ENCODE measurements at regions not wholly inside any gene's neighbourhood (a gene's known extent, or its start where the extent isn't known, plus 50 kb on each side); places are given as distances from the start of the nearest gene placed in this dataset.
"Not testable (repeated sequence)": the region's sequence is repeated elsewhere in the genome, so short reads cannot be mapped to it uniquely, and the experiment has no call there.

DNA sequence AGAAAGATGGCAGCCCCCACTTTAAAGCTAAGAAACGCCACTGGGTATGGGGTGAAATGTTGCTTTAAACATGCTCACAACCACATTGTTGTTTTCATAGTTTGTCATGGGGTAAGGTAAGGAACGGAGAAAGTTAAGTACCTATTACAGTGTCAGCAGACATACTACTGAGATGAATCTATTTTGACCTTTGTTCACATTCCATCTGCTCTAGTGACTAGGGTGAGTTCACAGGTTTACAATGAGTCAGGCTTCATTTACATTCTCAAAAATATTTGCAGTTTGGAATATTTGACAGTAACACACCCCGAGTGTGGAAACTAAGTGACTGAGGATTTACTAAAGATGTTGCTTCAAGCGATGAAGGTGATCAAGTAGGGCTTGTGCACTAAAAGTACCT, 428.7 kb upstream of the ACVR2A start:
- Mint-ChIP-seq H3K4me1 (no peaks in the 10 kb centered on the region), H3K27ac (no peak overlapping the region)
- no peak for ATAC-seq (ENCODE audit: low read depth)

GRCh38 chr2:147414656-147415055, 430.2 kb upstream of the ACVR2A start:
- not testable (repeated sequence) for H3K4me1 Mint-ChIP-seq; H3K27me3 Mint-ChIP-seq; DNase-seq (ENCODE audit: low spot score in 2 of 2); ATAC-seq (ENCODE audit: low read depth); H3K27ac Mint-ChIP-seq; H3K9me3 Mint-ChIP-seq; H3K4me3 Mint-ChIP-seq; H3K36me3 Mint-ChIP-seq

More for the DNA sequence above, 428.7 kb upstream of the ACVR2A start:
- H3K27me3 Mint-ChIP-seq, result peaks cover 5% of the 10 kb centered on the region
- no peak for DNase-seq (ENCODE audit: low spot score in 2 of 2)
- H3K36me3 Mint-ChIP-seq, result no peaks in the 10 kb centered on the region
- peaks cover 4% of the 10 kb centered on the region for H3K9me3 Mint-ChIP-seq
- no peak overlapping the region for H3K4me3 Mint-ChIP-seq

GRCh38 chr2:147408357-147408756, 436.5 kb upstream of the ACVR2A start:
- H3K36me3 Mint-ChIP-seq, result no peaks in the 10 kb centered on the region
- H3K27me3 Mint-ChIP-seq, result no peaks in the 10 kb centered on the region
- no peaks in the 10 kb centered on the region for H3K4me1 Mint-ChIP-seq
- H3K4me3 Mint-ChIP-seq, result no peak overlapping the region
- no peak overlapping the region for H3K27ac Mint-ChIP-seq
- ATAC-seq (ENCODE audit: low read depth) (no peak), DNase-seq (ENCODE audit: low spot score in 2 of 2) (no peak)
- H3K9me3 Mint-ChIP-seq, result peaks cover 9% of the 10 kb centered on the region

GRCh38 chr2:147405651-147406050, 439.2 kb upstream of the ACVR2A start:
- no peak for ATAC-seq (ENCODE audit: low read depth)
- H3K36me3 Mint-ChIP-seq, result no peaks in the 10 kb centered on the region
- H3K4me1 Mint-ChIP-seq, result no peaks in the 10 kb centered on the region

GRCh38 chr2:147398996-147399395, 445.8 kb upstream of the ACVR2A start:
- Mint-ChIP-seq H3K4me3 (no peak overlapping the region), H3K9me3 (no peaks in the 10 kb centered on the region), H3K4me1 (no peaks in the 10 kb centered on the region), H3K27ac (no peak overlapping the region), H3K27me3 (peaks cover 3% of the 10 kb centered on the region), H3K36me3 (no peaks in the 10 kb centered on the region)
- no peak for ATAC-seq (ENCODE audit: low read depth)
- DNase-seq (ENCODE audit: low spot score in 2 of 2), result no peak

More at GRCh38 chr2:147405651-147406050, 439.2 kb upstream of the ACVR2A start:
- DNase-seq (ENCODE audit: low spot score in 2 of 2), result no peak
- no peak overlapping the region for H3K4me3 Mint-ChIP-seq
- no peaks in the 10 kb centered on the region for H3K27me3 Mint-ChIP-seq
- H3K27ac Mint-ChIP-seq, result no peak overlapping the region
- peaks cover 4% of the 10 kb centered on the region for H3K9me3 Mint-ChIP-seq

GRCh38 chr2:147398301-147398700, 446.5 kb upstream of the ACVR2A start:
- H3K4me3 Mint-ChIP-seq, result no peak overlapping the region

DNA sequence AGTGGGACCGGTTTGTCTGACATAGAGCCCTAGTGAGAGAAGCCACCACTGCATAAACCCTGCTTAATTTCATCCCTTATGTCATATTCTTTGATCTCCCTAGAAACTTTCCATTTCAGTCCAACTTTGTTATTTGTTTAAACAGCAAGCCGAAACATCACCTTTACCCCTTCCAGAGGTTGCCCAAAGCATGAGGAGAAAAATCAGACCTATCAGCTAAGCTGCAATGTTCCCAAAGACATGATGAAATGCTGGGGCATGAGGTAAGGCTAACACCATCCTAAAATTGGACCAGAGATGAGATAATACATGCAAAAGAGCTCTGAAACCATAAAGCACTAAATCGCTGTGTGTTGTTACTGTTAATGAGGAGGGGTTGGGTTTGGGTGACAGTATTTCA, 447.9 kb upstream of the ACVR2A start:
- peaks cover 3% of the 10 kb centered on the region for H3K27me3 Mint-ChIP-seq

More at GRCh38 chr2:147398301-147398700, 446.5 kb upstream of the ACVR2A start:
- Mint-ChIP-seq H3K4me1 (no peaks in the 10 kb centered on the region), H3K9me3 (no peaks in the 10 kb centered on the region), H3K27ac (no peak overlapping the region), H3K36me3 (no peaks in the 10 kb centered on the region), H3K27me3 (peaks cover 3% of the 10 kb centered on the region)
- ATAC-seq (ENCODE audit: low read depth) (no peak), DNase-seq (ENCODE audit: low spot score in 2 of 2) (no peak)

DNA sequence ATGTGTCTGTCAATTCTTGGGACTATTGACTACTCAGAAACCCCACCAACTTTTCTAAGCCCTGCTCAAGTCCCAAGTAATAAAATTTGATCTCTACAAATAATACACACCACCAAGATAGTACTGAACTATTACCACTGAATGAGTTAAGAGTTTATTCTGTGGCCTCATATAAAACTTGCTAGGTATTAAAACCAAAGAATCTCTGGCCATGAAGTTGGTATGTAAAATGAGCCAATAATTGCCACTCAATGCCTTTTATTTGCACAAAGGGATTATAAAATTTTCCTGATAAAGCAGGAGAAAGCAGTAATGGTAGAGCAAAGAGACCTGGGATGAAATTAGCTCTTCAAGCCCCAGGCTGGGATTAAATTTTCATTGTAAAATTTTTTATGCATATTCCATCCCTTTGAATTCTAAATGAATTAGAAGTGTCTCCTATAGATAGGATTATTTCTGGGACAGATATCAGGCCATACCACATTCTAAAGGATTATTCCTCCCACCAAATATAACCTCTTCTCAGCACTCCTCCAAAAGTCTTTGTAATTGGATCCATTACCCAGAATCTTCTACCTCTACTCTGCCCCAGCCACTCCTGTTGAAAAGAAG, 450.5 kb upstream of the ACVR2A start:
- H3K36me3 Mint-ChIP-seq, result no peaks in the 10 kb centered on the region
- H3K4me3 Mint-ChIP-seq, result no peak overlapping the region
- H3K27me3 Mint-ChIP-seq, result peaks cover 3% of the 10 kb centered on the region
- H3K4me1 Mint-ChIP-seq, result no peaks in the 10 kb centered on the region
- no peaks in the 10 kb centered on the region for H3K9me3 Mint-ChIP-seq
- ATAC-seq (ENCODE audit: low read depth), result no peak
- no peak overlapping the region for H3K27ac Mint-ChIP-seq
- no peak for DNase-seq (ENCODE audit: low spot score in 2 of 2)

More for the DNA sequence above, 447.9 kb upstream of the ACVR2A start:
- Mint-ChIP-seq H3K36me3 (no peaks in the 10 kb centered on the region), H3K9me3 (no peaks in the 10 kb centered on the region), H3K4me1 (no peaks in the 10 kb centered on the region), H3K27ac (no peak overlapping the region), H3K4me3 (no peak overlapping the region)
- ATAC-seq (ENCODE audit: low read depth) (no peak), DNase-seq (ENCODE audit: low spot score in 2 of 2) (no peak)

- no peaks in the 10 kb centered on the region for H3K4me1 Mint-ChIP-seq
- no peak overlapping the region for H3K4me3 Mint-ChIP-seq
- ATAC-seq (ENCODE audit: low read depth) (no peak), DNase-seq (ENCODE audit: low spot score in 2 of 2) (no peak)
- H3K27me3 Mint-ChIP-seq, result peaks cover 3% of the 10 kb centered on the region
- no peaks in the 10 kb centered on the region for H3K9me3 Mint-ChIP-seq
- H3K27ac Mint-ChIP-seq, result no peak overlapping the region
- no peaks in the 10 kb centered on the region for H3K36me3 Mint-ChIP-seq
Observed at GRCh38 chr2:147392180-147392579, 452.6 kb upstream of the ACVR2A start.

GRCh38 chr2:147390475-147390874, 454.4 kb upstream of the ACVR2A start:
- ATAC-seq (ENCODE audit: low read depth) (no peak), DNase-seq (ENCODE audit: low spot score in 2 of 2) (no peak)
- Mint-ChIP-seq H3K36me3 (no peaks in the 10 kb centered on the region), H3K27me3 (peaks cover 1% of the 10 kb centered on the region), H3K27ac (no peak overlapping the region), H3K4me3 (no peak overlapping the region), H3K9me3 (no peaks in the 10 kb centered on the region), H3K4me1 (no peaks in the 10 kb centered on the region)

DNA sequence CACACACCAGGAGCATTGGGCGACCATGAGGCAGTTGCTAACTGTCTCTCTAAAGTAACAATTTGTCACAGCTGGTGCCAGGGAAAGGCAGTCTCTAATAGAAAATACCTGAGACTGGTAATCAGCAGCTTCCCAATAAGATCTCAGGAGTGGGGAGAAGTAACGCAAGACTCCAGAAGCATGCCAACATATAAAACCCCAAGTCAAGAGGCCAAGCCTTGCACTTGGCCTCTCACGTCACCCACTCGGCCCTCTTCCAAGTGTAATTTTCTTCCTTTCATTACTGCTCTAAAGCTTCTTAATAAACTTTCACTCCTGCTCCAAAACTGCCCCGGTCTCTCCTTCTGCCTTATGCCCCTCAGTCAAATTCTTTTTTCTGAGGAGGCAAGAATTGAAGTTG, 455.6 kb upstream of the ACVR2A start:
- Mint-ChIP-seq H3K9me3 (no peaks in the 10 kb centered on the region), H3K4me1 (no peaks in the 10 kb centered on the region), H3K36me3 (no peaks in the 10 kb centered on the region), H3K27ac (no peak overlapping the region), H3K4me3 (no peak overlapping the region), H3K27me3 (peaks cover 1% of the 10 kb centered on the region)
- DNase-seq (ENCODE audit: low spot score in 2 of 2) (no peak), ATAC-seq (ENCODE audit: low read depth) (no peak)

- no peak for DNase-seq (ENCODE audit: low spot score in 2 of 2)
- ATAC-seq (ENCODE audit: low read depth), result no peak
- no peak overlapping the region for H3K4me3 Mint-ChIP-seq
- no peaks in the 10 kb centered on the region for H3K4me1 Mint-ChIP-seq
- H3K36me3 Mint-ChIP-seq, result no peaks in the 10 kb centered on the region
- H3K9me3 Mint-ChIP-seq, result no peaks in the 10 kb centered on the region
- H3K27me3 Mint-ChIP-seq, result no peaks in the 10 kb centered on the region
- no peak overlapping the region for H3K27ac Mint-ChIP-seq
Observed at GRCh38 chr2:147388217-147388616, 456.6 kb upstream of the ACVR2A start.

DNA sequence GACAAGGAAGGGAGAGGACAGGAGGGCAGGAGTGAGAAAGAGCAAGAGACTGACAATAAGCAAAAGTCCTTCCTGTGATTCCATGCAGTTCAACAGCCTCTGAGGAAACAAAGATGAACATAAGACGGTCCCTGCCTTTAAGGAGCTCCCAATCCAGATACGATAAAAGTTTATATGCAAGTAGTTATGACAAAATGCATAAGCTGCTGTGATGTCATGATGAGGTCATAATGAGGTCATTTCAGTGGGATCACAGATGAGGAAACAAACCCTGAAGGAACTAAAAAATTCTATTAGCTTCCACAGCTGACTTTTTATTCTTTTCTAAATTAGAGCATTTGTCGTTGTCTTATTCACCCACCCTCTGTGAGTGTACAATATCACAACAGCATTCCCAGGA, 458.5 kb upstream of the ACVR2A start:
- Mint-ChIP-seq H3K27ac (no peak overlapping the region), H3K4me3 (no peak overlapping the region), H3K4me1 (no peaks in the 10 kb centered on the region), H3K36me3 (no peaks in the 10 kb centered on the region), H3K9me3 (no peaks in the 10 kb centered on the region), H3K27me3 (no peaks in the 10 kb centered on the region)
- ATAC-seq (ENCODE audit: low read depth) (no peak), DNase-seq (ENCODE audit: low spot score in 2 of 2) (no peak)

GRCh38 chr2:147385600-147385999, 459.2 kb upstream of the ACVR2A start:
- Mint-ChIP-seq H3K4me1 (no peaks in the 10 kb centered on the region), H3K36me3 (no peaks in the 10 kb centered on the region), H3K4me3 (no peak overlapping the region), H3K9me3 (no peaks in the 10 kb centered on the region), H3K27ac (no peak overlapping the region), H3K27me3 (no peaks in the 10 kb centered on the region)
- DNase-seq (ENCODE audit: low spot score in 2 of 2) (no peak), ATAC-seq (ENCODE audit: low read depth) (no peak)

GRCh38 chr2:147384659-147385058, 460.2 kb upstream of the ACVR2A start:
- no peaks in the 10 kb centered on the region for H3K27me3 Mint-ChIP-seq
- no peak overlapping the region for H3K27ac Mint-ChIP-seq
- H3K4me3 Mint-ChIP-seq, result no peak overlapping the region
- ATAC-seq (ENCODE audit: low read depth) (no peak), DNase-seq (ENCODE audit: low spot score in 2 of 2) (no peak)
- no peaks in the 10 kb centered on the region for H3K9me3 Mint-ChIP-seq
- no peaks in the 10 kb centered on the region for H3K36me3 Mint-ChIP-seq
- no peaks in the 10 kb centered on the region for H3K4me1 Mint-ChIP-seq

Measured in memory B cell (primary cell).